H1 (cell line): ENCODE measurements at regions not wholly inside any gene's neighbourhood (a gene's known extent, or its start where the extent isn't known, plus 50 kb on each side); places are given as distances from the start of the nearest gene placed in this dataset.

Experiments
- EZH2 ChIP-seq: fragments of 200-600 bp; sonication (generic); IDR thresholded peaks from 2 replicates; pipeline ENCODE4 v1.7.1; 2012; ENCODE audit warnings: low read depth, mild to moderate bottlenecking, moderate library complexity, low read length, inconsistent platforms; ENCODE audit not compliant: severe bottlenecking
- FOSL1 ChIP-seq: IDR thresholded peaks from 2 replicates; pipeline ENCODE4 v1.6.1; 2011; ENCODE audit warnings: mild to moderate bottlenecking, low read depth, low read length, moderate library complexity; ENCODE audit not compliant: insufficient read depth
- HDAC6 ChIP-seq: IDR thresholded peaks from one replicate; pipeline ENCODE4 v1.7.1; 2012; ENCODE audit warnings: low read depth, mild to moderate bottlenecking, inconsistent platforms, low read length, moderate library complexity
- JUN ChIP-seq: IDR thresholded peaks from 2 replicates; pipeline ENCODE4 v1.6.1; 2011; ENCODE audit warnings: low read depth, mild to moderate bottlenecking, improper control_type of control experiment, low read length
- SP1 ChIP-seq: IDR thresholded peaks from 2 replicates; pipeline ENCODE4 v1.6.1; 2011; ENCODE audit warnings: low read depth, low read length

DNA sequence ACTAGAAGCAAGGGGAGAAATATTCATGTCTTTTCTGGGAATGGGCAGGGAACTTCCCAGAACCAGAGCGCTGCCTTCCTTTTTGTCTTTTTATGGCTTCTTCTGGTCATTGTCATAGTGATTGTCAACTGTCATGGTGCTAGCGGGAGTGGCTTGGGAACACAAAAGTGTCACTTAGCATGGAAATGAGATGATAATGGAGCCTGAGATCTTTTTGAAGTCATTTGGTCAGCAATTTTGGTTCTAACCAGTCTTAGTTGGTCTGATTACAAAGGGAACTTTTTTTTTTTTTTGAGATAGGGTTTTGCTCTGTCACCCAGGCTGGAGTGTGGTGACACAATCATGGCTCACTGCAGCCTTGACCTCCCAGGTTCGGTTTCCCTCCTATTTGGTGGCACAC is 62.7 kb upstream of the RPH3A start (continued):
- TF ChIP-seq EZH2 (no peak), FOSL1 (no peak), JUN (no peak), SP1 (no peak), HDAC6 (no peak)
